WTC11 (cell line): ENCODE measurements at regions not wholly inside any gene's neighbourhood (a gene's known extent, or its start where the extent isn't known, plus 50 kb on each side); places are given as distances from the start of the nearest gene placed in this dataset.

Source experiments
- ATAC-seq: fragments of 200-7000 bp; cut with Tn5 transposase; 2 replicates; pipeline ENCODE4 v1.10.0; 2021; ENCODE audit warnings: mild to moderate bottlenecking, moderate library complexity
- CTCF ChIA-PET: fragments of 300-600 bp; sonication (Branson Sonifier 250); formaldehyde crosslinking; loops from one replicate; lab custom pipeline; 2021; ENCODE audit warnings: antibody characterized with exemption; lab: Charles Lee
- POLR2A ChIA-PET: fragments of 350-600 bp; sonication (Branson Sonifier 250); formaldehyde crosslinking; loops from one replicate; lab custom pipeline; 2021; ENCODE audit warnings: antibody characterized with exemption; lab: Charles Lee
- DNase-seq: peaks from one replicate; pipeline ENCODE4 v3.0.0; 2021; ENCODE audit warnings: low spot score
- H3K27ac Mint-ChIP-seq: 2 replicates; pipeline ENCODE4 v1.8.0; 2021; ENCODE audit warnings: mixed read lengths
- H3K27me3 Mint-ChIP-seq: 2 replicates; pipeline ENCODE4 v1.8.0; 2021; ENCODE audit warnings: low read depth, mild to moderate bottlenecking, moderate library complexity, mixed read lengths
- H3K36me3 Mint-ChIP-seq: 2 replicates; pipeline ENCODE4 v1.8.0; 2021; ENCODE audit warnings: mixed read lengths
- H3K4me1 Mint-ChIP-seq: 2 replicates; pipeline ENCODE4 v1.8.0; 2022; ENCODE audit warnings: mixed read lengths
- H3K4me3 Mint-ChIP-seq: 2 replicates; pipeline ENCODE4 v1.8.0; 2021; ENCODE audit warnings: mild to moderate bottlenecking, moderate library complexity, mixed read lengths
- H3K9me3 Mint-ChIP-seq: 2 replicates; pipeline ENCODE4 v1.8.0; 2021; ENCODE audit warnings: mixed read lengths
- ATF1 ChIP-seq: sonication (generic); formaldehyde crosslinking; IDR thresholded peaks from 2 replicates; pipeline ENCODE4 v1.8.1; 2023; ENCODE audit warnings: mild to moderate bottlenecking, moderate library complexity, missing genetic modification reagents
- IRF1 ChIP-seq: sonication (generic); formaldehyde crosslinking; IDR thresholded peaks from 2 replicates; pipeline ENCODE4 v1.8.0; 2023; ENCODE audit warnings: missing genetic modification reagents
- NFYB ChIP-seq: sonication (generic); formaldehyde crosslinking; conservative IDR thresholded peaks from 2 replicates; pipeline ENCODE4 v1.8.0; 2022; ENCODE audit warnings: low read depth, missing genetic modification reagents
- NR1H2 ChIP-seq: sonication (generic); formaldehyde crosslinking; IDR thresholded peaks from 2 replicates; pipeline ENCODE4 v1.9.0; 2021; ENCODE audit warnings: mild to moderate bottlenecking, moderate library complexity, missing genetic modification reagents
- PRDM15 ChIP-seq: sonication (generic); formaldehyde crosslinking; IDR thresholded peaks from 2 replicates; pipeline ENCODE4 v1.8.0; 2022; ENCODE audit warnings: missing genetic modification reagents
- ZBTB21 ChIP-seq: sonication (generic); formaldehyde crosslinking; IDR thresholded peaks from 2 replicates; pipeline ENCODE4 v1.8.1; 2023; ENCODE audit warnings: mild to moderate bottlenecking, missing genetic modification reagents, borderline replicate concordance
- ZBTB43 ChIP-seq: sonication (generic); formaldehyde crosslinking; IDR thresholded peaks from 2 replicates; pipeline ENCODE4 v1.8.1; 2023; ENCODE audit warnings: mild to moderate bottlenecking, missing genetic modification reagents
- ZNF138 ChIP-seq: sonication (generic); formaldehyde crosslinking; conservative IDR thresholded peaks from 2 replicates; pipeline ENCODE4 v1.8.1; 2022; ENCODE audit warnings: mild to moderate bottlenecking, moderate library complexity, missing genetic modification reagents
- ZNF425 ChIP-seq: fragments of 250-450 bp; sonication (Bioruptor Pico); conservative IDR thresholded peaks from 2 replicates; pipeline ENCODE4 v1.9.0; 2021; ENCODE audit warnings: mild to moderate bottlenecking
- TF ChIP-seq, protein P1 (sequence below): sonication (generic); formaldehyde crosslinking; IDR thresholded peaks from 2 replicates; pipeline ENCODE4 v1.8.1; 2022; ENCODE audit warnings: low read depth, missing genetic modification reagents, borderline replicate concordance
- TF ChIP-seq, protein P2 (sequence below): fragments of 250-450 bp; sonication (Bioruptor Pico); IDR thresholded peaks from 2 replicates; pipeline ENCODE4 v1.9.0; 2021; ENCODE audit warnings: mild to moderate bottlenecking
- TF ChIP-seq, protein P3 (sequence below): sonication (generic); formaldehyde crosslinking; IDR thresholded peaks from 2 replicates; pipeline ENCODE4 v1.8.0; 2023; ENCODE audit warnings: missing genetic modification reagents, mild to moderate bottlenecking, borderline replicate concordance
- TF ChIP-seq, protein P4 (sequence below): sonication (generic); formaldehyde crosslinking; IDR thresholded peaks from 2 replicates; pipeline ENCODE4 v1.8.1; 2023; ENCODE audit warnings: mild to moderate bottlenecking, moderate library complexity, missing genetic modification reagents

GRCh38 chr6:170473801-170474200 is 79.3 kb downstream of the PSMB1 start:
- no peak for DNase-seq
- H3K36me3 Mint-ChIP-seq, result 0 out of 2 replicates have a peak, but pooled peaks cover 8% of the 10 kb centered on the region
- H3K27me3 Mint-ChIP-seq, result no peaks in the 10 kb centered on the region
- CTCF ChIA-PET, result interaction anchor here (1.0 kb wide), 1 partner anchor 31 kb away, joined by 3 read pairs; no protein-coding TSS in a partner anchor
- H3K9me3 Mint-ChIP-seq, result no peaks in the 10 kb centered on the region
- no peaks in the 10 kb centered on the region for H3K4me1 Mint-ChIP-seq
- POLR2A ChIA-PET, result no interaction called here
- no peak overlapping the region for H3K27ac Mint-ChIP-seq
- no peak for ATAC-seq
- no peak overlapping the region for H3K4me3 Mint-ChIP-seq
- no peak for TF ChIP-seq ATF1 (CRISPR knock-in tag)
- no peak for TF ChIP-seq PRDM15 (CRISPR knock-in tag)
- TF ChIP-seq, protein P1, sequence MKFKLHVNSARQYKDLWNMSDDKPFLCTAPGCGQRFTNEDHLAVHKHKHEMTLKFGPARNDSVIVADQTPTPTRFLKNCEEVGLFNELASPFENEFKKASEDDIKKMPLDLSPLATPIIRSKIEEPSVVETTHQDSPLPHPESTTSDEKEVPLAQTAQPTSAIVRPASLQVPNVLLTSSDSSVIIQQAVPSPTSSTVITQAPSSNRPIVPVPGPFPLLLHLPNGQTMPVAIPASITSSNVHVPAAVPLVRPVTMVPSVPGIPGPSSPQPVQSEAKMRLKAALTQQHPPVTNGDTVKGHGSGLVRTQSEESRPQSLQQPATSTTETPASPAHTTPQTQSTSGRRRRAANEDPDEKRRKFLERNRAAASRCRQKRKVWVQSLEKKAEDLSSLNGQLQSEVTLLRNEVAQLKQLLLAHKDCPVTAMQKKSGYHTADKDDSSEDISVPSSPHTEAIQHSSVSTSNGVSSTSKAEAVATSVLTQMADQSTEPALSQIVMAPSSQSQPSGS (CRISPR knock-in tag), result no peak
- TF ChIP-seq, protein P2, sequence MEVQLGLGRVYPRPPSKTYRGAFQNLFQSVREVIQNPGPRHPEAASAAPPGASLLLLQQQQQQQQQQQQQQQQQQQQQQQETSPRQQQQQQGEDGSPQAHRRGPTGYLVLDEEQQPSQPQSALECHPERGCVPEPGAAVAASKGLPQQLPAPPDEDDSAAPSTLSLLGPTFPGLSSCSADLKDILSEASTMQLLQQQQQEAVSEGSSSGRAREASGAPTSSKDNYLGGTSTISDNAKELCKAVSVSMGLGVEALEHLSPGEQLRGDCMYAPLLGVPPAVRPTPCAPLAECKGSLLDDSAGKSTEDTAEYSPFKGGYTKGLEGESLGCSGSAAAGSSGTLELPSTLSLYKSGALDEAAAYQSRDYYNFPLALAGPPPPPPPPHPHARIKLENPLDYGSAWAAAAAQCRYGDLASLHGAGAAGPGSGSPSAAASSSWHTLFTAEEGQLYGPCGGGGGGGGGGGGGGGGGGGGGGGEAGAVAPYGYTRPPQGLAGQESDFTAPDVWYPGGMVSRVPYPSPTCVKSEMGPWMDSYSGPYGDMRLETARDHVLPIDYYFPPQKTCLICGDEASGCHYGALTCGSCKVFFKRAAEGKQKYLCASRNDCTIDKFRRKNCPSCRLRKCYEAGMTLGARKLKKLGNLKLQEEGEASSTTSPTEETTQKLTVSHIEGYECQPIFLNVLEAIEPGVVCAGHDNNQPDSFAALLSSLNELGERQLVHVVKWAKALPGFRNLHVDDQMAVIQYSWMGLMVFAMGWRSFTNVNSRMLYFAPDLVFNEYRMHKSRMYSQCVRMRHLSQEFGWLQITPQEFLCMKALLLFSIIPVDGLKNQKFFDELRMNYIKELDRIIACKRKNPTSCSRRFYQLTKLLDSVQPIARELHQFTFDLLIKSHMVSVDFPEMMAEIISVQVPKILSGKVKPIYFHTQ (CRISPR knock-in tag), result no peak
- TF ChIP-seq ZBTB43 (CRISPR knock-in tag), result no peak
- TF ChIP-seq, protein P3, sequence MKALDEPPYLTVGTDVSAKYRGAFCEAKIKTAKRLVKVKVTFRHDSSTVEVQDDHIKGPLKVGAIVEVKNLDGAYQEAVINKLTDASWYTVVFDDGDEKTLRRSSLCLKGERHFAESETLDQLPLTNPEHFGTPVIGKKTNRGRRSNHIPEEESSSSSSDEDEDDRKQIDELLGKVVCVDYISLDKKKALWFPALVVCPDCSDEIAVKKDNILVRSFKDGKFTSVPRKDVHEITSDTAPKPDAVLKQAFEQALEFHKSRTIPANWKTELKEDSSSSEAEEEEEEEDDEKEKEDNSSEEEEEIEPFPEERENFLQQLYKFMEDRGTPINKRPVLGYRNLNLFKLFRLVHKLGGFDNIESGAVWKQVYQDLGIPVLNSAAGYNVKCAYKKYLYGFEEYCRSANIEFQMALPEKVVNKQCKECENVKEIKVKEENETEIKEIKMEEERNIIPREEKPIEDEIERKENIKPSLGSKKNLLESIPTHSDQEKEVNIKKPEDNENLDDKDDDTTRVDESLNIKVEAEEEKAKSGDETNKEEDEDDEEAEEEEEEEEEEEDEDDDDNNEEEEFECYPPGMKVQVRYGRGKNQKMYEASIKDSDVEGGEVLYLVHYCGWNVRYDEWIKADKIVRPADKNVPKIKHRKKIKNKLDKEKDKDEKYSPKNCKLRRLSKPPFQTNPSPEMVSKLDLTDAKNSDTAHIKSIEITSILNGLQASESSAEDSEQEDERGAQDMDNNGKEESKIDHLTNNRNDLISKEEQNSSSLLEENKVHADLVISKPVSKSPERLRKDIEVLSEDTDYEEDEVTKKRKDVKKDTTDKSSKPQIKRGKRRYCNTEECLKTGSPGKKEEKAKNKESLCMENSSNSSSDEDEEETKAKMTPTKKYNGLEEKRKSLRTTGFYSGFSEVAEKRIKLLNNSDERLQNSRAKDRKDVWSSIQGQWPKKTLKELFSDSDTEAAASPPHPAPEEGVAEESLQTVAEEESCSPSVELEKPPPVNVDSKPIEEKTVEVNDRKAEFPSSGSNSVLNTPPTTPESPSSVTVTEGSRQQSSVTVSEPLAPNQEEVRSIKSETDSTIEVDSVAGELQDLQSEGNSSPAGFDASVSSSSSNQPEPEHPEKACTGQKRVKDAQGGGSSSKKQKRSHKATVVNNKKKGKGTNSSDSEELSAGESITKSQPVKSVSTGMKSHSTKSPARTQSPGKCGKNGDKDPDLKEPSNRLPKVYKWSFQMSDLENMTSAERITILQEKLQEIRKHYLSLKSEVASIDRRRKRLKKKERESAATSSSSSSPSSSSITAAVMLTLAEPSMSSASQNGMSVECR (CRISPR knock-in tag), result no peak
- no peak for TF ChIP-seq ZBTB21

DNA sequence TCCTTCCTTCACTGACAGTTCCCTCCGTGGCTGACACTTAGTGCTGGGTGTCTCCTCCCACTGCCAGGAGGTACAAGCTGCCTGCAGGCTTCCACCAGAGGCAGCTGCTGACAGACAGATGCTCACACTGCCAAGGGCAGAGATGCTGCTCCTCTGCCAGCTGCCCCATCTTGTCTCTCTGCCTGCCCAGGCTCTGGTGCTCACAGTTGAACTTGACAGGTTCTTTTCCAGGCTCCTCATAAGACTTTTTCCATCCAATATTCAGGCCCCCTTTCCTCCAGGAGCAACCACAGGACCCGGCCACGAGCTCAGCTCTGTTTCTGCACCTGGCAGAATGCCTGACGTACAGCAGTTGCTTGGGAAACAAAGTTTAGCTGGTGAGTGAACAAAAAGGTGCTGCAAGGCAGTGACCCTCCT is 79.8 kb downstream of the PSMB1 start:
- Mint-ChIP-seq H3K4me3 (no peak overlapping the region), H3K27ac (no peak overlapping the region), H3K36me3 (peaks cover 10% of the 10 kb centered on the region), H3K9me3 (peaks cover 2% of the 10 kb centered on the region), H3K4me1 (no peaks in the 10 kb centered on the region), H3K27me3 (no peaks in the 10 kb centered on the region)
- ChIA-PET CTCF (interaction anchor here (0.6 kb wide), 1 partner anchor 10 kb away, joined by 4 read pairs; no protein-coding TSS in a partner anchor), POLR2A (no interaction called here)
- ATAC-seq (no peak), DNase-seq (no peak)
- TF ChIP-seq NR1H2 (CRISPR knock-in tag) (no peak), ZNF138 (CRISPR knock-in tag) (no peak), ZNF425 (CRISPR knock-in tag) (no peak), NFYB (no peak), IRF1 (CRISPR knock-in tag) (no peak)
- TF ChIP-seq, protein P4, sequence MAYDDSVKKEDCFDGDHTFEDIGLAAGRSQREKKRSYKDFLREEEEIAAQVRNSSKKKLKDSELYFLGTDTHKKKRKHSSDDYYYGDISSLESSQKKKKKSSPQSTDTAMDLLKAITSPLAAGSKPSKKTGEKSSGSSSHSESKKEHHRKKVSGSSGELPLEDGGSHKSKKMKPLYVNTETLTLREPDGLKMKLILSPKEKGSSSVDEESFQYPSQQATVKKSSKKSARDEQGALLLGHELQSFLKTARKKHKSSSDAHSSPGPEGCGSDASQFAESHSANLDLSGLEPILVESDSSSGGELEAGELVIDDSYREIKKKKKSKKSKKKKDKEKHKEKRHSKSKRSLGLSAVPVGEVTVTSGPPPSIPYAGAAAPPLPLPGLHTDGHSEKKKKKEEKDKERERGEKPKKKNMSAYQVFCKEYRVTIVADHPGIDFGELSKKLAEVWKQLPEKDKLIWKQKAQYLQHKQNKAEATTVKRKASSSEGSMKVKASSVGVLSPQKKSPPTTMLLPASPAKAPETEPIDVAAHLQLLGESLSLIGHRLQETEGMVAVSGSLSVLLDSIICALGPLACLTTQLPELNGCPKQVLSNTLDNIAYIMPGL (CRISPR knock-in tag), result no peak
